Stimulated activated naive CD8-positive, alpha-beta T cell treated with anti-CD3 and anti-CD28 coated beads, Interleukin-15, Interleukin-2, amounts not matched to agents 100 U/mL and 50 U/mL, for 24 hours (primary cell): ENCODE measurements at regions not wholly inside any gene's neighbourhood (a gene's known extent, or its start where the extent isn't known, plus 50 kb on each side); places are given as distances from the start of the nearest gene placed in this dataset.

Source experiments
- ATAC-seq: fragments of 150-1000 bp; cut with Tn5 transposase; one replicate; pipeline ENCODE4 v1.10.0; 2021
- DNase-seq: peaks from one replicate; pipeline ENCODE4 v3.0.0; 2021

- no peak for ATAC-seq
- DNase-seq: no peak
These were observed 270.6 kb downstream of the MAF start for GRCh38 chr16:79329967-79330366.

GRCh38 chr16:79329166-79329521, 271.4 kb downstream of the MAF start:
- no peak for DNase-seq
- no peak for ATAC-seq

GRCh38 chr16:79328402-79329165, 272.0 kb downstream of the MAF start:
- no peak for ATAC-seq
- DNase-seq: no peak

GRCh38 chr16:79327836-79328235, 272.7 kb downstream of the MAF start:
- ATAC-seq: no peak
- DNase-seq: no peak

GRCh38 chr16:79326549-79326948, 274.0 kb downstream of the MAF start:
- DNase-seq (no peak), ATAC-seq (no peak)

- ATAC-seq: peak; percentile 40
These were observed 275.2 kb downstream of the MAF start for GRCh38 chr16:79325226-79325945.

GRCh38 chr16:79320956-79321355, 279.6 kb downstream of the MAF start:
- DNase-seq: no peak
- no peak for ATAC-seq

More at GRCh38 chr16:79325226-79325945, 275.2 kb downstream of the MAF start:
- DNase-seq: no peak

GRCh38 chr16:79318143-79318899, 282.2 kb downstream of the MAF start:
- ATAC-seq (no peak), DNase-seq (no peak)

GRCh38 chr16:79317521-79317920, 283.0 kb downstream of the MAF start:
- no peak for ATAC-seq

GRCh38 chr16:79317026-79317425, 283.5 kb downstream of the MAF start:
- no peak for ATAC-seq
- DNase-seq: no peak

More at GRCh38 chr16:79317521-79317920, 283.0 kb downstream of the MAF start:
- DNase-seq: no peak

- DNase-seq: peak; percentile 56
- peak; percentile 88 for ATAC-seq
These were observed 284.5 kb downstream of the MAF start for GRCh38 chr16:79316004-79316458.

- ATAC-seq (no peak), DNase-seq (no peak)
These were observed 288.0 kb downstream of the MAF start for GRCh38 chr16:79312502-79312901.

- DNase-seq: no peak
- no peak for ATAC-seq
These were observed 289.8 kb downstream of the MAF start for GRCh38 chr16:79310710-79311109.

- no peak for DNase-seq
- no peak for ATAC-seq
These were observed 290.9 kb downstream of the MAF start for GRCh38 chr16:79309606-79310005.

GRCh38 chr16:79307214-79307613, 293.3 kb downstream of the MAF start:
- DNase-seq (no peak), ATAC-seq (no peak)

GRCh38 chr16:79305074-79305473, 295.5 kb downstream of the MAF start:
- ATAC-seq: no peak
- no peak for DNase-seq

- no peak for DNase-seq
These were observed 296.6 kb downstream of the MAF start for GRCh38 chr16:79303959-79304387.

GRCh38 chr16:79303206-79303605, 297.3 kb downstream of the MAF start:
- DNase-seq (no peak), ATAC-seq (no peak)

More at GRCh38 chr16:79303959-79304387, 296.6 kb downstream of the MAF start:
- ATAC-seq: no peak

GRCh38 chr16:79302731-79303130, 297.8 kb downstream of the MAF start:
- DNase-seq (no peak), ATAC-seq (no peak)

- ATAC-seq (no peak), DNase-seq (no peak)
These were observed 299.5 kb downstream of the MAF start for GRCh38 chr16:79301051-79301450.

- ATAC-seq (no peak), DNase-seq (no peak)
These were observed 301.4 kb downstream of the MAF start for GRCh38 chr16:79298894-79299799.

- ATAC-seq: no peak
- DNase-seq: no peak
These were observed 302.1 kb downstream of the MAF start for GRCh38 chr16:79298476-79298875.
